HG03159 (cell line): ENCODE measurements at regions not wholly inside any gene's neighbourhood (a gene's known extent, or its start where the extent isn't known, plus 50 kb on each side); places are given as distances from the start of the nearest gene placed in this dataset.
A peak's percentile ranks its signal among the peaks of the same experiment; 100 is the strongest.
"Not testable (repeated sequence)": the region's sequence is repeated elsewhere in the genome, so short reads cannot be mapped to it uniquely, and the experiment has no call there.

Experiments
- ATAC-seq: cut with Tn5 transposase; IDR thresholded peaks from one replicate; pipeline ENCODE4 v1.9.1; 2021; ENCODE audit warnings: mild to moderate bottlenecking, moderate library complexity; ENCODE audit not compliant: unreplicated experiment

- no peak for ATAC-seq
These were observed 694.3 kb downstream of the GRXCR1 start for GRCh38 chr4:43586813-43587212.

GRCh38 chr4:43587758-43588157 lies 695.2 kb downstream of the GRXCR1 start:
- ATAC-seq, result no peak

GRCh38 chr4:43607400-43607799 lies 714.9 kb downstream of the GRXCR1 start:
- ATAC-seq, result no peak

GRCh38 chr4:43607827-43608461 lies 715.4 kb downstream of the GRXCR1 start:
- peak; percentile 75 for ATAC-seq

GRCh38 chr4:43619219-43619618 lies 726.7 kb downstream of the GRXCR1 start:
- ATAC-seq, result no peak

- ATAC-seq, result not testable (repeated sequence)
These were observed 745.4 kb downstream of the GRXCR1 start for GRCh38 chr4:43637893-43638292.

GRCh38 chr4:43651991-43652390 lies 759.5 kb downstream of the GRXCR1 start:
- no peak for ATAC-seq

GRCh38 chr4:43659547-43659946 lies 767.0 kb downstream of the GRXCR1 start:
- not testable (repeated sequence) for ATAC-seq

GRCh38 chr4:43672265-43672885 lies 776.2 kb downstream of the KCTD8 start:
- ATAC-seq, result not testable (repeated sequence)

- ATAC-seq, result no peak
These were observed 768.2 kb downstream of the KCTD8 start for GRCh38 chr4:43680421-43680820.

GRCh38 chr4:43682551-43682950 lies 766.1 kb downstream of the KCTD8 start:
- no peak for ATAC-seq

GRCh38 chr4:43690116-43690515 lies 758.5 kb downstream of the KCTD8 start:
- no peak for ATAC-seq

GRCh38 chr4:43693876-43694275 lies 754.7 kb downstream of the KCTD8 start:
- ATAC-seq, result no peak

- no peak for ATAC-seq
These were observed 739.2 kb downstream of the KCTD8 start for GRCh38 chr4:43709443-43709842.

- no peak for ATAC-seq
These were observed 731.8 kb downstream of the KCTD8 start for GRCh38 chr4:43716721-43717395.

- no peak for ATAC-seq
These were observed 730.2 kb downstream of the KCTD8 start for GRCh38 chr4:43718369-43718768.

GRCh38 chr4:43732829-43733426 lies 715.7 kb downstream of the KCTD8 start:
- no peak for ATAC-seq

- ATAC-seq, result no peak
These were observed 706.5 kb downstream of the KCTD8 start for GRCh38 chr4:43742083-43742482.

- ATAC-seq, result no peak
These were observed 694.0 kb downstream of the KCTD8 start for GRCh38 chr4:43754566-43754965.

GRCh38 chr4:43757147-43757546 lies 691.5 kb downstream of the KCTD8 start:
- ATAC-seq, result no peak

GRCh38 chr4:43758836-43759235 lies 689.8 kb downstream of the KCTD8 start:
- no peak for ATAC-seq
